GM18519 (cell line): ENCODE measurements at regions not wholly inside any gene's neighbourhood (a gene's known extent, or its start where the extent isn't known, plus 50 kb on each side); places are given as distances from the start of the nearest gene placed in this dataset.
"Not testable (repeated sequence)": the region's sequence is repeated elsewhere in the genome, so short reads cannot be mapped to it uniquely, and the experiment has no call there.

Experiments
- ATAC-seq: cut with Tn5 transposase; IDR thresholded peaks from one replicate; pipeline ENCODE4 v1.9.1; 2021; ENCODE audit warnings: mild to moderate bottlenecking, moderate library complexity; ENCODE audit not compliant: unreplicated experiment, low FRiP score

- no peak for ATAC-seq
Measured at GRCh38 chr17:72382971-72383722, 262.3 kb downstream of the SOX9 start.

- no peak for ATAC-seq
Measured at GRCh38 chr17:72385475-72385874, 264.7 kb downstream of the SOX9 start.

GRCh38 chr17:72386173-72386572 is 265.4 kb downstream of the SOX9 start:
- ATAC-seq = not testable (repeated sequence)

- no peak for ATAC-seq
Measured at GRCh38 chr17:72386619-72387237, 265.9 kb downstream of the SOX9 start.

GRCh38 chr17:72387487-72387886 is 266.7 kb downstream of the SOX9 start:
- no peak for ATAC-seq

GRCh38 chr17:72387969-72388368 is 267.1 kb downstream of the SOX9 start:
- no peak for ATAC-seq

- peak; percentile 36 for ATAC-seq
Measured at GRCh38 chr17:72388765-72389473, 268.1 kb downstream of the SOX9 start.

GRCh38 chr17:72390675-72391508 is 270.1 kb downstream of the SOX9 start:
- ATAC-seq = no peak

- ATAC-seq = peak; percentile 41
Measured at GRCh38 chr17:72392056-72393010, 271.5 kb downstream of the SOX9 start.

- ATAC-seq = no peak
Measured at GRCh38 chr17:72393553-72393952, 272.7 kb downstream of the SOX9 start.

GRCh38 chr17:72394531-72394930 is 273.7 kb downstream of the SOX9 start:
- ATAC-seq = no peak

GRCh38 chr17:72396121-72396520 is 275.3 kb downstream of the SOX9 start:
- no peak for ATAC-seq

- ATAC-seq = no peak
Measured at GRCh38 chr17:72397223-72397667, 276.4 kb downstream of the SOX9 start.

- no peak for ATAC-seq
Measured at GRCh38 chr17:72397687-72398086, 276.9 kb downstream of the SOX9 start.

- ATAC-seq = no peak
Measured at GRCh38 chr17:72399023-72399607, 278.3 kb downstream of the SOX9 start.

- no peak for ATAC-seq
Measured at GRCh38 chr17:72399608-72400487, 279.0 kb downstream of the SOX9 start.

- no peak for ATAC-seq
Measured at GRCh38 chr17:72400488-72400827, 279.6 kb downstream of the SOX9 start.

- no peak for ATAC-seq
Measured at GRCh38 chr17:72400863-72401262, 280.0 kb downstream of the SOX9 start.
